GM23338 (cell line): ENCODE measurements at regions not wholly inside any gene's neighbourhood (a gene's known extent, or its start where the extent isn't known, plus 50 kb on each side); places are given as distances from the start of the nearest gene placed in this dataset.

Source experiments
- ATAC-seq: fragments of 200-7000 bp; cut with Tn5 transposase; 3 replicates; pipeline ENCODE4 v1.9.1; 2020
- DNase-seq: peaks from one replicate; pipeline ENCODE4 v3.0.0-alpha.2; 2015; ENCODE audit warnings: low spot score
- H2AFZ ChIP-seq: fragments of 200-600 bp; sonication (generic); 2 replicates; pipeline ENCODE4 v1.8.0; 2016; ENCODE audit warnings: antibody characterized with exemption, mild to moderate bottlenecking, moderate library complexity
- H3F3A ChIP-seq: fragments of 200-600 bp; sonication (generic); replicated peaks from 2 replicates; pipeline ENCODE4 v1.8.0; 2017; ENCODE audit warnings: antibody characterized with exemption, mixed run types, low read depth
- H3K27ac ChIP-seq: fragments of 200-600 bp; sonication (generic); 2 replicates; pipeline ENCODE4 v1.6.1; 2016; ENCODE audit warnings: low read depth
- H3K27me3 ChIP-seq: fragments of 200-600 bp; sonication (generic); 2 replicates; pipeline ENCODE4 v1.8.0; 2016; ENCODE audit warnings: mild to moderate bottlenecking, mixed run types, moderate library complexity; ENCODE audit not compliant: insufficient read depth
- H3K36me3 ChIP-seq: fragments of 200-600 bp; sonication (generic); 2 replicates; pipeline ENCODE4 v1.8.0; 2016; ENCODE audit warnings: mild to moderate bottlenecking; ENCODE audit not compliant: insufficient read depth
- H3K4me1 ChIP-seq: fragments of 200-600 bp; sonication (generic); 2 replicates; pipeline ENCODE4 v1.8.0; 2016; ENCODE audit warnings: mild to moderate bottlenecking, moderate library complexity; ENCODE audit not compliant: insufficient read depth
- H3K4me2 ChIP-seq: fragments of 200-600 bp; sonication (generic); 2 replicates; pipeline ENCODE4 v1.7.1; 2017; ENCODE audit warnings: mixed run types
- H3K4me3 ChIP-seq: fragments of 200-600 bp; sonication (generic); 2 replicates; pipeline ENCODE4 v1.6.1; 2016; ENCODE audit warnings: mixed run types
- H3K79me2 ChIP-seq: fragments of 200-600 bp; sonication (generic); replicated peaks from 2 replicates; pipeline ENCODE4 v1.8.0; 2017; ENCODE audit warnings: mild to moderate bottlenecking; ENCODE audit not compliant: insufficient read depth
- H3K9me2 ChIP-seq: fragments of 200-600 bp; sonication (generic); 2 replicates; pipeline ENCODE4 v1.8.0; 2017; ENCODE audit not compliant: insufficient read depth
- H4K20me1 ChIP-seq: fragments of 200-600 bp; sonication (generic); replicated peaks from 2 replicates; pipeline ENCODE4 v1.8.0; 2017; ENCODE audit warnings: mild to moderate bottlenecking; ENCODE audit not compliant: insufficient read depth
- H3K27ac Mint-ChIP-seq: 2 replicates; pipeline ENCODE4 v1.8.0; 2020; ENCODE audit warnings: inconsistent platforms, mild to moderate bottlenecking, moderate library complexity, mixed read lengths
- H3K27me3 Mint-ChIP-seq: 3 replicates; pipeline ENCODE4 v1.8.0; 2022; ENCODE audit warnings: low read depth, mild to moderate bottlenecking, moderate library complexity, mixed read lengths, inconsistent platforms; ENCODE audit not compliant: insufficient read depth, poor library complexity
- H3K36me3 Mint-ChIP-seq: 3 replicates; pipeline ENCODE4 v1.8.0; 2021; ENCODE audit warnings: low read depth, mild to moderate bottlenecking, inconsistent platforms, moderate library complexity, mixed read lengths
- H3K4me1 Mint-ChIP-seq: 3 replicates; pipeline ENCODE4 v1.8.0; 2020; ENCODE audit warnings: mild to moderate bottlenecking, inconsistent platforms, mixed read lengths
- H3K4me3 Mint-ChIP-seq: 3 replicates; pipeline ENCODE4 v1.8.0; 2021; ENCODE audit warnings: moderate library complexity, mild to moderate bottlenecking, inconsistent platforms, mixed read lengths
- H3K9me3 Mint-ChIP-seq: 3 replicates; pipeline ENCODE4 v1.8.0; 2020; ENCODE audit warnings: moderate library complexity, mild to moderate bottlenecking, inconsistent platforms, mixed read lengths
- JUNB ChIP-seq: IDR thresholded peaks from one replicate; pipeline ENCODE4 v1.6.1; 2016; ENCODE audit warnings: antibody characterized with exemption; ENCODE audit not compliant: unreplicated experiment
- NANOG ChIP-seq: IDR thresholded peaks from 2 replicates; pipeline ENCODE4 v1.6.1; 2016; ENCODE audit warnings: antibody characterized with exemption, borderline replicate concordance
- TF ChIP-seq, protein P1 (sequence below): fragments of 250-450 bp; sonication (Bioruptor Pico); IDR thresholded peaks from 2 replicates; pipeline ENCODE4 v1.5.0; 2020; ENCODE audit warnings: mild to moderate bottlenecking, moderate library complexity
- TF ChIP-seq, protein P2 (sequence below): IDR thresholded peaks from one replicate; pipeline ENCODE4 v1.6.1; 2018; ENCODE audit warnings: antibody characterized with exemption; ENCODE audit not compliant: unreplicated experiment

DNA sequence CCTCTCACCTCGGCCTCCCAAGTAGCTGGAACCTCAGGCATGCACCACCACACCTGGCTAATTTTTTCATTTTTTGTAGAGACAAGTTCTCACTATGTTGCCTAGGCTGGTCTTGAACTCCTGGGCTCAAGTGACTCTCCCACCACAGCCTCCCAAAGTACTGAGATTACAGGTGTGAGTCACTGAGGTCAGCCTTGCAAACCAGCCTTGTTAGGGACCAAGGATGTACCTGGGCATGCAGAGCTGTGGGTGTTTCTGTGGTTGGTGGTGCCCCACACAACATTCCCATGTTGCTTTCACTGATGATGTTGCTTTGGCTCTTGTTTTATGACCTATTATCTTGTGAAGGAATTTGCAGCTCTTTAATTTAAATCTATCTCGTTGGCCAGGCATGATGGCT is 54.8 kb downstream of the OTUD1 start:
- H3K36me3 Mint-ChIP-seq = no peaks in the 10 kb centered on the region
- DNase-seq (no peak), ATAC-seq (no peak)
- no peak overlapping the region for H3K4me3 ChIP-seq
- no peak overlapping the region for H3K4me2 ChIP-seq
- H3K4me1 ChIP-seq = no peaks in the 10 kb centered on the region
- no peaks in the 10 kb centered on the region for H3K4me1 Mint-ChIP-seq
- no peak overlapping the region for H3K27ac Mint-ChIP-seq
- H3K27ac ChIP-seq = no peak overlapping the region
- H3F3A ChIP-seq = no peaks in the 10 kb centered on the region
- no peaks in the 10 kb centered on the region for H3K27me3 ChIP-seq
- H3K79me2 ChIP-seq = no peaks in the 10 kb centered on the region
- H3K4me3 Mint-ChIP-seq = no peak overlapping the region
- peaks cover 3% of the 10 kb centered on the region for H3K27me3 Mint-ChIP-seq
- TF ChIP-seq NANOG = no peak
- H3K36me3 ChIP-seq = no peaks in the 10 kb centered on the region
- H4K20me1 ChIP-seq = no peaks in the 10 kb centered on the region
- peaks cover 7% of the 10 kb centered on the region; the same call in 2 of the 3 replicates for H3K9me3 Mint-ChIP-seq
- no peaks in the 10 kb centered on the region for H3K9me2 ChIP-seq
- no peak overlapping the region for H2AFZ ChIP-seq

- Histone ChIP-seq H3K79me2 (no peaks in the 10 kb centered on the region), H2AFZ (no peak overlapping the region; the same call in 1 of the 2 replicates), H3K36me3 (no peaks in the 10 kb centered on the region), H3K9me2 (no peaks in the 10 kb centered on the region), H3K4me1 (no peaks in the 10 kb centered on the region), H3F3A (no peaks in the 10 kb centered on the region), H3K27me3 (no peaks in the 10 kb centered on the region), H3K4me3 (no peak overlapping the region), H3K4me2 (no peak overlapping the region), H3K27ac (no peak overlapping the region), H4K20me1 (no peaks in the 10 kb centered on the region)
- Mint-ChIP-seq H3K27ac (no peak overlapping the region), H3K4me1 (no peaks in the 10 kb centered on the region), H3K4me3 (no peak overlapping the region), H3K27me3 (peaks cover 2% of the 10 kb centered on the region), H3K9me3 (no peaks in the 10 kb centered on the region), H3K36me3 (no peaks in the 10 kb centered on the region)
- ATAC-seq (no peak), DNase-seq (no peak)
- TF ChIP-seq, protein P1, sequence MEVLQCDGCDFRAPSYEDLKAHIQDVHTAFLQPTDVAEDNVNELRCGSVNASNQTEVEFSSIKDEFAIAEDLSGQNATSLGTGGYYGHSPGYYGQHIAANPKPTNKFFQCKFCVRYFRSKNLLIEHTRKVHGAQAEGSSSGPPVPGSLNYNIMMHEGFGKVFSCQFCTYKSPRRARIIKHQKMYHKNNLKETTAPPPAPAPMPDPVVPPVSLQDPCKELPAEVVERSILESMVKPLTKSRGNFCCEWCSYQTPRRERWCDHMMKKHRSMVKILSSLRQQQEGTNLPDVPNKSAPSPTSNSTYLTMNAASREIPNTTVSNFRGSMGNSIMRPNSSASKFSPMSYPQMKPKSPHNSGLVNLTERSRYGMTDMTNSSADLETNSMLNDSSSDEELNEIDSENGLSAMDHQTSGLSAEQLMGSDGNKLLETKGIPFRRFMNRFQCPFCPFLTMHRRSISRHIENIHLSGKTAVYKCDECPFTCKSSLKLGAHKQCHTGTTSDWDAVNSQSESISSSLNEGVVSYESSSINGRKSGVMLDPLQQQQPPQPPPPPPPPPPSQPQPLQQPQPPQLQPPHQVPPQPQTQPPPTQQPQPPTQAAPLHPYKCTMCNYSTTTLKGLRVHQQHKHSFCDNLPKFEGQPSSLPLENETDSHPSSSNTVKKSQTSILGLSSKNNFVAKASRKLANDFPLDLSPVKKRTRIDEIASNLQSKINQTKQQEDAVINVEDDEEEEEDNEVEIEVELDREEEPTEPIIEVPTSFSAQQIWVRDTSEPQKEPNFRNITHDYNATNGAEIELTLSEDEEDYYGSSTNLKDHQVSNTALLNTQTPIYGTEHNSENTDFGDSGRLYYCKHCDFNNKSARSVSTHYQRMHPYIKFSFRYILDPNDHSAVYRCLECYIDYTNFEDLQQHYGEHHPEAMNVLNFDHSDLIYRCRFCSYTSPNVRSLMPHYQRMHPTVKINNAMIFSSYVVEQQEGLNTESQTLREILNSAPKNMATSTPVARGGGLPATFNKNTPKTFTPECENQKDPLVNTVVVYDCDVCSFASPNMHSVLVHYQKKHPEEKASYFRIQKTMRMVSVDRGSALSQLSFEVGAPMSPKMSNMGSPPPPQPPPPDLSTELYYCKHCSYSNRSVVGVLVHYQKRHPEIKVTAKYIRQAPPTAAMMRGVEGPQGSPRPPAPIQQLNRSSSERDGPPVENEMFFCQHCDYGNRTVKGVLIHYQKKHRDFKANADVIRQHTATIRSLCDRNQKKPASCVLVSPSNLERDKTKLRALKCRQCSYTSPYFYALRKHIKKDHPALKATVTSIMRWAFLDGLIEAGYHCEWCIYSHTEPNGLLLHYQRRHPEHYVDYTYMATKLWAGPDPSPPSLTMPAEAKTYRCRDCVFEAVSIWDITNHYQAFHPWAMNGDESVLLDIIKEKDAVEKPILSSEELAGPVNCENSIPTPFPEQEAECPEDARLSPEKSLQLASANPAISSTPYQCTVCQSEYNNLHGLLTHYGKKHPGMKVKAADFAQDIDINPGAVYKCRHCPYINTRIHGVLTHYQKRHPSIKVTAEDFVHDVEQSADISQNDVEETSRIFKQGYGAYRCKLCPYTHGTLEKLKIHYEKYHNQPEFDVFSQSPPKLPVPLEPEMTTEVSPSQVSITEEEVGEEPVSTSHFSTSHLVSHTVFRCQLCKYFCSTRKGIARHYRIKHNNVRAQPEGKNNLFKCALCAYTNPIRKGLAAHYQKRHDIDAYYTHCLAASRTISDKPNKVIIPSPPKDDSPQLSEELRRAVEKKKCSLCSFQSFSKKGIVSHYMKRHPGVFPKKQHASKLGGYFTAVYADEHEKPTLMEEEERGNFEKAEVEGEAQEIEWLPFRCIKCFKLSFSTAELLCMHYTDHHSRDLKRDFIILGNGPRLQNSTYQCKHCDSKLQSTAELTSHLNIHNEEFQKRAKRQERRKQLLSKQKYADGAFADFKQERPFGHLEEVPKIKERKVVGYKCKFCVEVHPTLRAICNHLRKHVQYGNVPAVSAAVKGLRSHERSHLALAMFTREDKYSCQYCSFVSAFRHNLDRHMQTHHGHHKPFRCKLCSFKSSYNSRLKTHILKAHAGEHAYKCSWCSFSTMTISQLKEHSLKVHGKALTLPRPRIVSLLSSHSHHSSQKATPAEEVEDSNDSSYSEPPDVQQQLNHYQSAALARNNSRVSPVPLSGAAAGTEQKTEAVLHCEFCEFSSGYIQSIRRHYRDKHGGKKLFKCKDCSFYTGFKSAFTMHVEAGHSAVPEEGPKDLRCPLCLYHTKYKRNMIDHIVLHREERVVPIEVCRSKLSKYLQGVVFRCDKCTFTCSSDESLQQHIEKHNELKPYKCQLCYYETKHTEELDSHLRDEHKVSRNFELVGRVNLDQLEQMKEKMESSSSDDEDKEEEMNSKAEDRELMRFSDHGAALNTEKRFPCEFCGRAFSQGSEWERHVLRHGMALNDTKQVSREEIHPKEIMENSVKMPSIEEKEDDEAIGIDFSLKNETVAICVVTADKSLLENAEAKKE (CRISPR knock-in tag) = no peak
- TF ChIP-seq, protein P2, sequence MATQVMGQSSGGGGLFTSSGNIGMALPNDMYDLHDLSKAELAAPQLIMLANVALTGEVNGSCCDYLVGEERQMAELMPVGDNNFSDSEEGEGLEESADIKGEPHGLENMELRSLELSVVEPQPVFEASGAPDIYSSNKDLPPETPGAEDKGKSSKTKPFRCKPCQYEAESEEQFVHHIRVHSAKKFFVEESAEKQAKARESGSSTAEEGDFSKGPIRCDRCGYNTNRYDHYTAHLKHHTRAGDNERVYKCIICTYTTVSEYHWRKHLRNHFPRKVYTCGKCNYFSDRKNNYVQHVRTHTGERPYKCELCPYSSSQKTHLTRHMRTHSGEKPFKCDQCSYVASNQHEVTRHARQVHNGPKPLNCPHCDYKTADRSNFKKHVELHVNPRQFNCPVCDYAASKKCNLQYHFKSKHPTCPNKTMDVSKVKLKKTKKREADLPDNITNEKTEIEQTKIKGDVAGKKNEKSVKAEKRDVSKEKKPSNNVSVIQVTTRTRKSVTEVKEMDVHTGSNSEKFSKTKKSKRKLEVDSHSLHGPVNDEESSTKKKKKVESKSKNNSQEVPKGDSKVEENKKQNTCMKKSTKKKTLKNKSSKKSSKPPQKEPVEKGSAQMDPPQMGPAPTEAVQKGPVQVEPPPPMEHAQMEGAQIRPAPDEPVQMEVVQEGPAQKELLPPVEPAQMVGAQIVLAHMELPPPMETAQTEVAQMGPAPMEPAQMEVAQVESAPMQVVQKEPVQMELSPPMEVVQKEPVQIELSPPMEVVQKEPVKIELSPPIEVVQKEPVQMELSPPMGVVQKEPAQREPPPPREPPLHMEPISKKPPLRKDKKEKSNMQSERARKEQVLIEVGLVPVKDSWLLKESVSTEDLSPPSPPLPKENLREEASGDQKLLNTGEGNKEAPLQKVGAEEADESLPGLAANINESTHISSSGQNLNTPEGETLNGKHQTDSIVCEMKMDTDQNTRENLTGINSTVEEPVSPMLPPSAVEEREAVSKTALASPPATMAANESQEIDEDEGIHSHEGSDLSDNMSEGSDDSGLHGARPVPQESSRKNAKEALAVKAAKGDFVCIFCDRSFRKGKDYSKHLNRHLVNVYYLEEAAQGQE = no peak
- no peak for TF ChIP-seq JUNB
Measured at GRCh38 chr10:23496727-23497126, 57.9 kb downstream of the OTUD1 start.
